ENCODE measurements at regions not wholly inside any gene's neighbourhood (a gene's known extent, or its start where the extent isn't known, plus 50 kb on each side); places are given as distances from the start of the nearest gene placed in this dataset.
A peak's percentile ranks its signal among the peaks of the same experiment; 100 is the strongest.

- no peak for DNase-seq
Observed at GRCh38 chr3:72118628-72119027, 333.7 kb upstream of the PROK2 start.

- no peak for DNase-seq
Observed at GRCh38 chr3:72116226-72116625, 331.3 kb upstream of the PROK2 start.

GRCh38 chr3:72115307-72115706 lies 330.4 kb upstream of the PROK2 start:
- no peak for DNase-seq

GRCh38 chr3:72114773-72115172 lies 329.8 kb upstream of the PROK2 start:
- DNase-seq, result no peak

GRCh38 chr3:72113964-72114363 lies 329.0 kb upstream of the PROK2 start:
- DNase-seq, result no peak

- DNase-seq, result no peak
Observed at GRCh38 chr3:72113564-72113963, 328.6 kb upstream of the PROK2 start.

GRCh38 chr3:72112435-72112834 lies 327.5 kb upstream of the PROK2 start:
- DNase-seq, result no peak

GRCh38 chr3:72111265-72112205 lies 326.6 kb upstream of the PROK2 start:
- no peak for DNase-seq

GRCh38 chr3:72109327-72110259 lies 324.6 kb upstream of the PROK2 start:
- DNase-seq, result no peak

- DNase-seq, result no peak
Observed at GRCh38 chr3:72105306-72105705, 320.4 kb upstream of the PROK2 start.

GRCh38 chr3:72102112-72102616 lies 317.2 kb upstream of the PROK2 start:
- no peak for DNase-seq

GRCh38 chr3:72101494-72101893 lies 316.5 kb upstream of the PROK2 start:
- DNase-seq, result no peak

GRCh38 chr3:72100601-72101187 lies 315.7 kb upstream of the PROK2 start:
- DNase-seq, result peak; percentile 79

GRCh38 chr3:72100080-72100511 lies 315.1 kb upstream of the PROK2 start:
- no peak for DNase-seq

- DNase-seq, result no peak
Observed at GRCh38 chr3:72099326-72100079, 314.6 kb upstream of the PROK2 start.

- DNase-seq, result no peak
Observed at GRCh38 chr3:72097053-72097452, 312.1 kb upstream of the PROK2 start.

- DNase-seq, result no peak
Observed at GRCh38 chr3:72095521-72095920, 310.6 kb upstream of the PROK2 start.

- DNase-seq, result no peak
Observed at GRCh38 chr3:72093992-72094334, 309.0 kb upstream of the PROK2 start.

- DNase-seq, result no peak
Observed at GRCh38 chr3:72093270-72093991, 308.5 kb upstream of the PROK2 start.

GRCh38 chr3:72092778-72093177 lies 307.8 kb upstream of the PROK2 start:
- DNase-seq, result no peak

- DNase-seq, result no peak
Observed at GRCh38 chr3:72088486-72089025, 303.6 kb upstream of the PROK2 start.

Measured in activated CD4-positive, CD25-positive, alpha-beta regulatory T cell treated with anti-CD3 and anti-CD28 coated beads, Interleukin-2, amount 50 U/mL, for 72 hours (primary cell).